Neutrophil (primary cell): ENCODE measurements at regions not wholly inside any gene's neighbourhood (a gene's known extent, or its start where the extent isn't known, plus 50 kb on each side); places are given as distances from the start of the nearest gene placed in this dataset.

ENCODE experiments used
- H3K27ac ChIP-seq: fragments of 200-600 bp; sonication (generic); 2 replicates; pipeline ENCODE4 v1.5.1; 2016; ENCODE audit warnings: mild to moderate bottlenecking, moderate library complexity
- H3K27me3 ChIP-seq: fragments of 200-600 bp; sonication (generic); 2 replicates; pipeline ENCODE4 v1.6.0; 2016; ENCODE audit warnings: mild to moderate bottlenecking
- H3K36me3 ChIP-seq: fragments of 200-600 bp; sonication (generic); 2 replicates; pipeline ENCODE4 v1.5.1; 2017
- H3K4me1 ChIP-seq, 2 experiments: fragments of 200-600 bp in 1 of 2; sonication (generic) in 1 of 2; 1 replicate in 1 of 2; 2 replicates in 1 of 2; pipeline versions ENCODE4 v1.5.1 to v1.6.1; 2013 to 2016; ENCODE audit warnings: low read depth in 1 of 2, low read length in 1 of 2, mild to moderate bottlenecking in 1 of 2, moderate library complexity in 1 of 2; ENCODE audit not compliant: control insufficient read depth in 1 of 2, insufficient read depth in 1 of 2
- H3K4me3 ChIP-seq, 2 experiments: fragments of 200-600 bp in 1 of 2; sonication (generic) in 1 of 2; 1 replicate in 1 of 2; 2 replicates in 1 of 2; pipeline ENCODE4 v1.5.1; 2013 to 2016; ENCODE audit warnings: low read depth in 1 of 2, low read length in 1 of 2, mild to moderate bottlenecking in 1 of 2, moderate library complexity in 1 of 2
- H3K9me3 ChIP-seq: fragments of 200-600 bp; sonication (generic); 2 replicates; pipeline ENCODE4 v1.5.1; 2016
- CTCF ChIP-seq: fragments of 200-600 bp; sonication (generic); IDR thresholded peaks from 2 replicates; pipeline ENCODE4 v1.5.1; 2016; ENCODE audit warnings: antibody characterized with exemption

- H3K27ac ChIP-seq: no peak overlapping the region
- TF ChIP-seq CTCF: no peak
- H3K36me3 ChIP-seq: no peaks in the 10 kb centered on the region
- H3K4me3 ChIP-seq: no peak overlapping the region
- no peaks in the 10 kb centered on the region for H3K9me3 ChIP-seq
- H3K4me1 ChIP-seq: no peaks in the 10 kb centered on the region
- H3K27me3 ChIP-seq: no peaks in the 10 kb centered on the region
Observed at GRCh38 chr12:46535907-46536306, 163.3 kb upstream of the SLC38A2 start.

GRCh38 chr12:46535376-46535775 is 162.8 kb upstream of the SLC38A2 start:
- H3K36me3 ChIP-seq: no peaks in the 10 kb centered on the region
- H3K27me3 ChIP-seq: no peaks in the 10 kb centered on the region
- TF ChIP-seq CTCF: no peak
- no peaks in the 10 kb centered on the region for H3K4me1 ChIP-seq
- no peak overlapping the region for H3K27ac ChIP-seq
- H3K4me3 ChIP-seq: no peak overlapping the region
- no peaks in the 10 kb centered on the region for H3K9me3 ChIP-seq

GRCh38 chr12:46534327-46534840 is 161.8 kb upstream of the SLC38A2 start:
- Histone ChIP-seq H3K4me1 (no peaks in the 10 kb centered on the region), H3K9me3 (no peaks in the 10 kb centered on the region), H3K27ac (no peak overlapping the region), H3K27me3 (no peaks in the 10 kb centered on the region), H3K36me3 (no peaks in the 10 kb centered on the region), H3K4me3 (no peak overlapping the region)
- no peak for TF ChIP-seq CTCF

GRCh38 chr12:46533723-46534122 is 161.2 kb upstream of the SLC38A2 start:
- H3K27ac ChIP-seq: no peak overlapping the region
- no peaks in the 10 kb centered on the region for H3K27me3 ChIP-seq
- no peaks in the 10 kb centered on the region for H3K36me3 ChIP-seq
- H3K4me3 ChIP-seq: no peak overlapping the region
- no peaks in the 10 kb centered on the region for H3K9me3 ChIP-seq
- no peak for TF ChIP-seq CTCF
- H3K4me1 ChIP-seq: no peaks in the 10 kb centered on the region

- no peak for TF ChIP-seq CTCF
- Histone ChIP-seq H3K27me3 (no peaks in the 10 kb centered on the region), H3K36me3 (no peaks in the 10 kb centered on the region), H3K27ac (no peak overlapping the region), H3K4me3 (no peak overlapping the region), H3K4me1 (no peaks in the 10 kb centered on the region), H3K9me3 (no peaks in the 10 kb centered on the region)
Observed at GRCh38 chr12:46531804-46532203, 159.2 kb upstream of the SLC38A2 start.
